Activated naive CD4-positive, alpha-beta T cell treated with anti-CD3 and anti-CD28 coated beads for 36 hours (primary cell): ENCODE measurements at regions not wholly inside any gene's neighbourhood (a gene's known extent, or its start where the extent isn't known, plus 50 kb on each side); places are given as distances from the start of the nearest gene placed in this dataset.

ENCODE experiments used
- CTCF ChIA-PET: fragments of 350-600 bp; sonication (Branson Sonifier 250); formaldehyde crosslinking; loops from one replicate; lab custom pipeline; 2021; ENCODE audit warnings: antibody characterized with exemption; lab: Charles Lee
- DNase-seq: peaks from one replicate; pipeline ENCODE4 v3.0.0-alpha.2; 2020
- H3K27ac Mint-ChIP-seq: one replicate; pipeline ENCODE4 v1.8.0; 2021; ENCODE audit warnings: mild to moderate bottlenecking, mixed read lengths
- H3K27me3 Mint-ChIP-seq: one replicate; pipeline ENCODE4 v1.8.0; 2021; ENCODE audit warnings: low read depth, mixed read lengths
- H3K36me3 Mint-ChIP-seq: one replicate; pipeline ENCODE4 v1.8.0; 2021; ENCODE audit warnings: low read depth, mixed read lengths
- H3K4me1 Mint-ChIP-seq: one replicate; pipeline ENCODE4 v1.8.0; 2021; ENCODE audit warnings: low read depth, mixed read lengths
- H3K4me3 Mint-ChIP-seq: one replicate; pipeline ENCODE4 v1.8.0; 2021; ENCODE audit warnings: mild to moderate bottlenecking, moderate library complexity, mixed read lengths
- H3K9me3 Mint-ChIP-seq: one replicate; pipeline ENCODE4 v1.8.0; 2021; ENCODE audit warnings: mixed read lengths
- intact Hi-C: fragments of 100-400 bp; cut with micrococcal nuclease; formaldehyde crosslinking; loops from one replicate; pipeline ENCODE4 v1.15.1; 2023

DNA sequence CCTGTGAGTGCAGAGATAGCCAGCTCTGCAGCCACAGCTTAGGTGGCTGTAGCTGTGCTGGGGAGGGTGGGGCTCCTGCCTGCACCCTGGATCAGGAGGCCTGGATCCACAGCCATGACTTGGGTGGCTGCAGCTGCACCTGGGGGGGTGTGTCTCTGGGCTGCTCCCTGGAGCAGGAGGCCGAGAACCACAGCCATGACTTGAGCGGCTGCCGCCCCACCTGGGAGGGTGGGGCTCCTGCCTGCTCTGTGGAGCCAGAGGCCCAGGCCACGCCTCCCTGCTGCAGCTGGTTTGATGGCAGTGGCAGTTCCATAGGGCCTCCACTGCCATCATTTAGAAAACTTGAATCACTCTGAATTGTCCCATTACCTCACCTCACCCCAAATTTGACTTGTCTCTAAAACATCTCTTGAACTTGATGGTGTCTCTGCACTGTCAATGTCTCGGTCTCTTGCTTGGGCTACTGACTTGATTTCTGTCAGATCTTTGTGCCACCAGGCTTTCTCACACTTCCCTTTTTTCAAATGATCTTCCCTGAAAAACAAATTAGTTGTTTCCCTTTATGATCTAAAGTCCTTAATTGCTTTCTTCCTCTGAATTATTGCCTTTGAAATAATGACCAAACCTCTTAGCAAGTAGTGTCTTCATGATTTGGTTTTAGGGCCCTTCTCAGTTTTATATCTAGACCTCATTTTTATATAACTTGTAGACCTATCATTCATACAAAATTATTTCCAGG lies 313.2 kb upstream of the MME start:
- Mint-ChIP-seq H3K4me1 (no peaks in the 10 kb centered on the region), H3K27ac (no peak overlapping the region), H3K36me3 (no peaks in the 10 kb centered on the region), H3K4me3 (no peak overlapping the region), H3K27me3 (no peaks in the 10 kb centered on the region), H3K9me3 (peaks cover 2% of the 10 kb centered on the region)
- CTCF ChIA-PET, result no interaction called here
- intact Hi-C loops, result no loop called here
- no peak for DNase-seq

DNA sequence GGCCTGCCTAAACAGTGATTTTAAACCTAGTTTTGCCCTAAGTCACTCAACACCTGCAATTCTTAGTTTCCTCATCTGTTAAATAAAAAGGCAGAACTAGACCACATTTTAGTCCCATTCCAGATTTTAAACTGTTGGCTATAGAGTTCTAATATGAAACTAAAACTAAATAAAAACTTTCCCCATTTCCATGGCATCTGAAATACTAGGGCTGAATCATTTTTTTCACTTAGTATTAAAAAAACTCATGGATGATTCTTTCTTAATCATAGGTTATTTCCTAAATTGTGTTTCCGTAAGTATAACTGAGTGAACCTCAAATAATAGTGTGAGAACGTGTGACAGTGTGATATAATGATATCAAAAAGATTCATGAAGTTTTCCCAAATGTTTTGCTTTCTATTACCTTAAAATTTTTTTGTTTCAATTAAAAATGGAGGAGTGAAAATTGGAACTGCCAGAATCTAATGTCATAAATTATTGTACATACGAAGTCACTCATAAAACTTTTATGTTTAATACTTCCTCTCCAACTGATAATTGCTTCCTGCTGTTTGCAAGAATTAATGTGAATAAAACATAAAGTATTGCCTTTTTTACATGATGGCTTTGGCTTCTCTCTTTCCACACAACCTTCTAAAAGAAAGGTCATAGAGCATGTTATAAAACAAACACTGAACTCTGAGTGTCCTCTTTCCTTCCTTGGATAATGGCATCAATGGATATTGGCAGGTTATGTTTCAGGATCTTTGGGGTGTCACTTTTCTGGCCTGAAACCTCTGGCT lies 315.1 kb upstream of the MME start:
- Mint-ChIP-seq H3K27me3 (no peaks in the 10 kb centered on the region), H3K4me1 (no peaks in the 10 kb centered on the region), H3K4me3 (no peak overlapping the region), H3K36me3 (no peaks in the 10 kb centered on the region), H3K27ac (no peak overlapping the region), H3K9me3 (no peaks in the 10 kb centered on the region)
- CTCF ChIA-PET, result no interaction called here
- intact Hi-C loops, result no loop called here
- no peak for DNase-seq

DNA sequence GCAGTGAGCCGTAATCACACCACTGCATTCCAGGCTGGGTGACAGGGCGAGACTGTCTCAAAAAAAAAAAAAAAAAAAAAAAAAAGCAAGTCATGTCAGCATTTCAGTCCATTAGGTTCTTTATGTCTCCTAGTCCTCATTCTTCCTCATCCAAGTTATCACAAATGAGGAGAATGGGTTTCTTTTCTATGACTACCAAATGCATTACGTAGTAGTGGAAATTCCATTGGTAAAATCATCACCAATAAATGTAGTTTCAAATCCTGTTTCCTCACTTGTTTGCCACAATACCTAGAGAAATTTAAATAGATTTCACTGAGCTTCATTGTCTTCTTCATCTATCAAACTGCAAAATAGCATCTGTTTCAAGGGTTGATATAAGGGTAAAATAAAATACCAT lies 317.6 kb upstream of the MME start:
- Mint-ChIP-seq H3K4me1 (no peaks in the 10 kb centered on the region), H3K27ac (no peak overlapping the region), H3K27me3 (no peaks in the 10 kb centered on the region), H3K9me3 (no peaks in the 10 kb centered on the region), H3K36me3 (no peaks in the 10 kb centered on the region), H3K4me3 (no peak overlapping the region)
- intact Hi-C loops, result no loop called here
- CTCF ChIA-PET, result no interaction called here
- no peak for DNase-seq

DNA sequence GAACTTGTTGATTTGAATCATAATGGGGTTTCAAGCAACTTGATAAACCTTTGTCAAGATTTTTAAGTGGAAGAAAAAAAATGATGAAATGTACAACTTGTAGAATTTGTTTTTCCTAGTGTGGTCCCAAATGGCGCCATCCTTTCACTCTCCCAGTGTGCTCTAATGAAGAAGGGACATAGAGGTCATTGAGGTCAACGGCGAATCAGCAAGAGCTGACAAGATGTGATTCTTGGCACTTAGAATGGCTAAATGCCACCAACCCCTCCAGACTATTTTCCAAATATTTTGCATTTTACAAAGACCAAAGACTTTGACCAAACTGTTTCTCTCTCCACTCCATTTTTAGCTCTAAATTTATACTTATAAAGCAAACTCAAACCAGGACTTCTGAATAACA lies 320.2 kb upstream of the MME start:
- no peaks in the 10 kb centered on the region for H3K36me3 Mint-ChIP-seq
- H3K9me3 Mint-ChIP-seq, result no peaks in the 10 kb centered on the region
- no peak overlapping the region for H3K27ac Mint-ChIP-seq
- no peaks in the 10 kb centered on the region for H3K27me3 Mint-ChIP-seq
- CTCF ChIA-PET, result no interaction called here
- H3K4me3 Mint-ChIP-seq, result no peak overlapping the region
- H3K4me1 Mint-ChIP-seq, result no peaks in the 10 kb centered on the region
- DNase-seq, result no peak
- intact Hi-C loops, result loop anchor here (1.0 to 5.0 kb wide), 2 partner anchors 563 to 942 kb away; no protein-coding TSS in a partner anchor

DNA sequence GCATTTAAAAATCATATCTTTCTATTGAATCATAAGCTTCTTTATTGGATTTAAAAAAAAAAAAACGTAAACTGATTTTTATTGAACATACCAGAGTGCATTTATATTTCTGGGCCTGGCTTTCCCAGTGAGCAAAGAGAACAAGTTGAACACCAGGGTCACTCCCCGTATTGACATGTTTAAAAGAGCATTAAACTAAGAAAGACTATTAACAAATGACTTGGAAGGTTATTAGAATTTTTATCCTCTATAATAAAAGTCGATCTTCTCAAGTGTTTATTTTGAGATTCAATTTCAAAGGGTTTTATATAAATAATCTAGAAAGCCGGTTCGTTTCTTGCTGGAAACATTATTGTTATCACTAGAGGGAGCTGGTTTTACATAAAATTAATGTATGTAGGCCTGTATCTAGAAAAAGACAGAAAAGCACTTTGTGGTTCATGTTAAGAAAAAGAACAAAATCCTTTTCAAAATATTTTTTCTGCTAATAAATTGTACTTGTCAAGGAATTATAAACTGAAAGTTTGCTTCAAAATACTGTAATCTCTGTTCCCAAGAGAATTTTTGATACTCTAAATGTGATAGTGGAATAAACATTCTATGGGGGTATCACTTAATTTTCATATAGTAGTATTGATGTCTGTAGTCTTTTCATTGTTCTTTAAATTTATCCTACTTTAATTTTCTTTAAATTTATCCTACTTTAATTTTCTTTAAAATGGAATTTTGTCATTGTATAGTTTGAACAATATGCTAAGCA lies 321.8 kb upstream of the MME start:
- H3K4me3 Mint-ChIP-seq, result no peak overlapping the region
- intact Hi-C loops, result loop anchor here (5.0 kb wide), 1 partner anchor 944 kb away; no protein-coding TSS in a partner anchor
- H3K27me3 Mint-ChIP-seq, result no peaks in the 10 kb centered on the region
- CTCF ChIA-PET, result interaction anchor here (0.6 to 1.2 kb wide), 2 partner anchors 14 to 18 kb away, joined by 3 read pairs; no protein-coding TSS in a partner anchor
- DNase-seq, result no peak
- no peaks in the 10 kb centered on the region for H3K9me3 Mint-ChIP-seq
- no peaks in the 10 kb centered on the region for H3K36me3 Mint-ChIP-seq
- H3K4me1 Mint-ChIP-seq, result no peaks in the 10 kb centered on the region
- H3K27ac Mint-ChIP-seq, result no peak overlapping the region

DNA sequence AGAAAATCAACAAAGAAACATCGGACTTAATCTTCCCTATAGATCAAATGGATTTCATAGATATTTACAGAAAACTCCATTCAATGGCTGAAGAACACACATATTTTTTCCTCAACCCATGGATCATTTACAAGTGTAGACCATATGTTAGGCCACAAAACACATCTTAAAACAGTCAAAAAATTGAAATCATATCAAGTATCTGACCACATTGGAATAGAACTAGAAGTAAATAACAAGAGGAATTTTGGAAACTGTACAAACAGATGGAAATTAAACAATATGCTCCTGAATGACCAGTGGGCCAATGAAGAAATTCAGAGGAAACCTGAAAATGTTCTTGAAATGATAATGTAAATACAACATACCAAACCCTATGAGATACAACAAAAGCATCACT lies 323.1 kb upstream of the GPR149 start:
- Mint-ChIP-seq H3K27ac (no peak overlapping the region), H3K4me1 (no peaks in the 10 kb centered on the region), H3K27me3 (no peaks in the 10 kb centered on the region), H3K36me3 (no peaks in the 10 kb centered on the region), H3K4me3 (no peak overlapping the region), H3K9me3 (no peaks in the 10 kb centered on the region)
- intact Hi-C loops, result no loop called here
- DNase-seq, result no peak
- CTCF ChIA-PET, result no interaction called here

DNA sequence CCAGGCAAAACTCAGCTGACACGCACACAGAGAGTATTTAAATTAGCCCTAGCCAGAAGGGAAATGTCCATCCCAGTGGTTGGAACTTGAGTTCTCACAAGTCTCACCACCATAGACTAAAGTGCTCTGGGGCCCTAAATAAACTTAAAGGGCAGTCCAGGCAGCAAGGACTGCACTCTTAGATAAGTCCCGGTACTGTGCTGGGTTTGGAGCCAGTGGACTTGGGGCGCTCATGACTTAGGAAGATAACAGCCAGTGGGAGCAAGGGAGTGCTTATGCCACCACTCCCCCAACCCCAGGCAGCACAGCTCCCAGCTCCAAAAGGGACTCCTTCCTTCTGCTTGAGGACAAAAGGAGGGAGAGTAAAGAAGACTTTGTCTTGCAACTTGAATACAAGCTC lies 319.5 kb upstream of the GPR149 start:
- no peaks in the 10 kb centered on the region for H3K27me3 Mint-ChIP-seq
- no peak for DNase-seq
- no peak overlapping the region for H3K4me3 Mint-ChIP-seq
- H3K27ac Mint-ChIP-seq, result no peak overlapping the region
- CTCF ChIA-PET, result no interaction called here
- no peaks in the 10 kb centered on the region for H3K36me3 Mint-ChIP-seq
- H3K9me3 Mint-ChIP-seq, result no peaks in the 10 kb centered on the region
- intact Hi-C loops, result no loop called here
- H3K4me1 Mint-ChIP-seq, result no peaks in the 10 kb centered on the region

DNA sequence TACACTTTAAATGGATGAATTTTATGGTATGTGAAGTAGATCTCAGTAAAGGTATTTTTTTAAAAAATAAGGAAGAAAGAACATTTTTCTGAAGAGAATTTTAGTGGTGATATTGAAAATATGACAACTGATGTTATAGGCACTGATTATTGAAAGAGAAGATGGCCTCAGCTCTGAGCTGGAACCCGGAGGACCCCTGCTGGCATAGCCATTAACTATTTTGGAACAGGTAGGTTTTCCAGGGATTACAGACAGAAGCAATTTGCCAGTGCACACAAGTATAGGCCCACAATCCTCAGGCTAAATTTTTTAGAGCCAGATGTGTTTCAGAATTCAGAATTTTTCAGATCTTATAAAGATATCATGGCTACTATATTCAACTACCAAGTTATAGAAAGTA lies 315.9 kb upstream of the GPR149 start:
- Mint-ChIP-seq H3K9me3 (peaks cover 2% of the 10 kb centered on the region), H3K4me1 (no peaks in the 10 kb centered on the region), H3K27me3 (no peaks in the 10 kb centered on the region), H3K4me3 (no peak overlapping the region), H3K27ac (no peak overlapping the region), H3K36me3 (no peaks in the 10 kb centered on the region)
- no peak for DNase-seq
- CTCF ChIA-PET, result no interaction called here
- intact Hi-C loops, result no loop called here

DNA sequence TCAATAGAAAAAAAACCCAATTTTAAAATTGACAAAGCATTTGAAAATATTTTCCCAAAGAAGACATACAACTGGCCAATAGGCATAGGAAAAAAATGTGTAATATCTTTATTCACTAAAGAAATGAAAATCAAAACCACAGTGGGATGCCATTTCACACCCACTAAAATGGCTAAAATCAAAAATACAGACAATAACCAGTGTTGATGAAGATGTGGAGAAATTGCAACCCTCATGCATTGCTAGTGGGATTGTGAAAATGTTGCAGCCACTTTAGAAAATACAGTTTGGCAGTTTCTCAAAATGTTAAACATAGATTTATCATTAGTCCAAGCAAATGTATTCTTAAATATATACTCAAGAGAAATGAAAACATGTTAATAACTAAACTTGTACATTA lies 315.1 kb upstream of the GPR149 start:
- intact Hi-C loops, result no loop called here
- no peaks in the 10 kb centered on the region for H3K4me1 Mint-ChIP-seq
- no peaks in the 10 kb centered on the region for H3K36me3 Mint-ChIP-seq
- CTCF ChIA-PET, result no interaction called here
- H3K4me3 Mint-ChIP-seq, result no peak overlapping the region
- H3K9me3 Mint-ChIP-seq, result peaks cover 2% of the 10 kb centered on the region
- H3K27me3 Mint-ChIP-seq, result no peaks in the 10 kb centered on the region
- DNase-seq, result no peak
- no peak overlapping the region for H3K27ac Mint-ChIP-seq

DNA sequence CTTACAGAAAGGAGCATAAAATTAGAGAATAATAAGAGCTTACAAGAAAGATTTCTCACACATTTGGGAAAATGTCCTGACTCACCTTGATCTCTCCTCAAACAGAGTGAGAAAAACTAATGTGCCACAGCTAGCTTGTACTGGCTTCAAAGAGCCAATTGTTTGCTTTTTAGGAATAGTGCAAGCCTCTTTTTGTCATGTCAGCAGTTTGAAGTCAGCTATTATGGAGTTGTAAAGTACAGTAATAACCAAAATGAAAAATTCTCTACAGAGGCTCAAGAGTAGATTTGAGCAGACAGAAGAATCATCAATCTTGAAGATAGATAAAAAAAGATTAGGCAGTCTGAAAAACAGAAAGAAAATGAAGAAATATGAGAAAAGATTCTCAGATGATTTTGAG lies 313.4 kb upstream of the GPR149 start:
- CTCF ChIA-PET, result no interaction called here
- no peaks in the 10 kb centered on the region for H3K27me3 Mint-ChIP-seq
- H3K27ac Mint-ChIP-seq, result no peak overlapping the region
- H3K9me3 Mint-ChIP-seq, result peaks cover 2% of the 10 kb centered on the region
- no peak for DNase-seq
- H3K4me3 Mint-ChIP-seq, result no peak overlapping the region
- intact Hi-C loops, result no loop called here
- no peaks in the 10 kb centered on the region for H3K36me3 Mint-ChIP-seq
- H3K4me1 Mint-ChIP-seq, result no peaks in the 10 kb centered on the region

DNA sequence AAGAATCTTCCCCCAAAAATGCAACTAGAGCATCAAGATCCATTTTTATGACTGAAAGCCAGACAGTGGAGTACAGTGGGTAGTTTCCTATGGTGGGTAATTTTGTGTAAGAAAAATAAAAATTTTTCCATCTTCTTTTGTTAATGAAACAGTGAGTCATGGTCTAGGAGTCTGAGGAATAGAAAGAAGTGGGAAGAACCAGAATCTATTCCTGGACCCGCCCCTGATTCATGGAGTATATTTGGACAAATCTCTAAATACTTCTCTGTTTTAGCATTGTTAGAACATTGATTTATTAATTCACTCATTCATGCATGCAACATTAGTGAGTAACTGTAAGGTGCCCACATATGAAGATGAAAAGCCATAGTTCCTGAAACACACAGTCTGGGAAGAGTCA lies 304.5 kb upstream of the GPR149 start:
- H3K27me3 Mint-ChIP-seq, result no peaks in the 10 kb centered on the region
- intact Hi-C loops, result no loop called here
- H3K4me3 Mint-ChIP-seq, result no peak overlapping the region
- no peaks in the 10 kb centered on the region for H3K36me3 Mint-ChIP-seq
- no peak overlapping the region for H3K27ac Mint-ChIP-seq
- CTCF ChIA-PET, result no interaction called here
- no peaks in the 10 kb centered on the region for H3K4me1 Mint-ChIP-seq
- no peak for DNase-seq
- no peaks in the 10 kb centered on the region for H3K9me3 Mint-ChIP-seq

DNA sequence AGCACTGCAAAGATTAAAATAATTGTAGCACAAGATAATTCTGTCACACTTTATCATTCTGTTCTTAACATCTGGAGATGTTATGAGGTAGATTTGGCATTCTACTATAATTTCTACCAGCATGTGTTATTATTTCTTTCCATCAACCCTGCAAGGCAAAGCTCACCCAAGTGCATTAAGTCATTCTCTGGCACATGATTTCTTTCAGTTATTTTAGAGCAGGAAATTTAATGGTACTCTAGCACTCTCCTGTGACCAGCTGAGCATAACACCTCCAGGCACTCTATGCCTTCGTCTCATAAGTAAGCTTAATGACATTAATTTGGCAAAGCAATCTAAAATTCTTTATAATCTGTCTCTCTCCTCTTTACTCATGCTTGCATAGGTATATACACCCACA lies 300.2 kb upstream of the GPR149 start:
- Mint-ChIP-seq H3K36me3 (no peaks in the 10 kb centered on the region), H3K4me3 (no peak overlapping the region), H3K4me1 (no peaks in the 10 kb centered on the region), H3K9me3 (no peaks in the 10 kb centered on the region), H3K27ac (no peak overlapping the region), H3K27me3 (no peaks in the 10 kb centered on the region)
- CTCF ChIA-PET, result no interaction called here
- DNase-seq, result no peak
- intact Hi-C loops, result no loop called here
